ES-I3 (cell line): ENCODE measurements at regions not wholly inside any gene's neighbourhood (a gene's known extent, or its start where the extent isn't known, plus 50 kb on each side); places are given as distances from the start of the nearest gene placed in this dataset.
A peak's percentile ranks its signal among the peaks of the same experiment; 100 is the strongest.

Experiments
- H3K36me3 ChIP-seq: 2 replicates; pipeline ENCODE4 v1.6.1; 2013; ENCODE audit warnings: mild to moderate bottlenecking, low read length, control low read depth, moderate library complexity; ENCODE audit not compliant: insufficient read depth
- H3K4me1 ChIP-seq: 2 replicates; pipeline ENCODE4 v1.6.1; 2013; ENCODE audit warnings: mild to moderate bottlenecking, control low read depth, low read length; ENCODE audit not compliant: insufficient read depth
- H3K9ac ChIP-seq: 2 replicates; pipeline ENCODE4 v1.6.1; 2013; ENCODE audit warnings: low read depth, mild to moderate bottlenecking, low read length, moderate library complexity
- H3K9me3 ChIP-seq: 2 replicates; pipeline ENCODE4 v1.6.1; 2013; ENCODE audit warnings: mild to moderate bottlenecking, low read length, moderate library complexity; ENCODE audit not compliant: control insufficient read depth, insufficient read depth

GRCh38 chr12:16136219-16136988 lies 141.1 kb downstream of the SLC15A5 start:
- no peak overlapping the region for H3K9ac ChIP-seq
- H3K36me3 ChIP-seq = no peaks in the 10 kb centered on the region
- no peaks in the 10 kb centered on the region for H3K9me3 ChIP-seq
- H3K4me1 ChIP-seq = no peaks in the 10 kb centered on the region

- no peaks in the 10 kb centered on the region for H3K4me1 ChIP-seq
- no peak overlapping the region for H3K9ac ChIP-seq
- H3K9me3 ChIP-seq = no peaks in the 10 kb centered on the region
Observed at GRCh38 chr12:16135323-16135722, 142.2 kb downstream of the SLC15A5 start.

GRCh38 chr12:16130343-16130742 lies 147.1 kb downstream of the SLC15A5 start:
- Histone ChIP-seq H3K36me3 (no peaks in the 10 kb centered on the region), H3K9me3 (no peaks in the 10 kb centered on the region), H3K4me1 (no peaks in the 10 kb centered on the region), H3K9ac (no peak overlapping the region)

More at GRCh38 chr12:16135323-16135722, 142.2 kb downstream of the SLC15A5 start:
- H3K36me3 ChIP-seq = no peaks in the 10 kb centered on the region

- H3K4me1 ChIP-seq = peaks cover 4% of the 10 kb centered on the region; the same call in 1 of the 2 replicates
- no peak overlapping the region for H3K9ac ChIP-seq
- no peaks in the 10 kb centered on the region for H3K36me3 ChIP-seq
- H3K9me3 ChIP-seq = no peaks in the 10 kb centered on the region
Observed at GRCh38 chr12:16121953-16122352, 155.5 kb downstream of the SLC15A5 start.

- Histone ChIP-seq H3K9ac (no peak overlapping the region), H3K9me3 (no peaks in the 10 kb centered on the region), H3K36me3 (no peaks in the 10 kb centered on the region), H3K4me1 (peaks cover 4% of the 10 kb centered on the region; the same call in 1 of the 2 replicates)
Observed at GRCh38 chr12:16119618-16120415, 157.7 kb downstream of the SLC15A5 start.

- Histone ChIP-seq H3K4me1 (peaks cover 4% of the 10 kb centered on the region; the same call in 1 of the 2 replicates), H3K9ac (no peak overlapping the region), H3K36me3 (no peaks in the 10 kb centered on the region), H3K9me3 (no peaks in the 10 kb centered on the region)
Observed at GRCh38 chr12:16118586-16118985, 158.9 kb downstream of the SLC15A5 start.

- Histone ChIP-seq H3K9ac (peak overlapping the region; percentile 34; the same call in 1 of the 2 replicates), H3K36me3 (no peaks in the 10 kb centered on the region), H3K9me3 (no peaks in the 10 kb centered on the region), H3K4me1 (no peaks in the 10 kb centered on the region)
Observed at GRCh38 chr12:16112612-16113560, 164.6 kb downstream of the SLC15A5 start.

GRCh38 chr12:16112130-16112529 lies 165.4 kb downstream of the SLC15A5 start:
- no peak overlapping the region; the same call in 1 of the 2 replicates for H3K9ac ChIP-seq
- no peaks in the 10 kb centered on the region for H3K4me1 ChIP-seq
- H3K36me3 ChIP-seq = no peaks in the 10 kb centered on the region
- no peaks in the 10 kb centered on the region for H3K9me3 ChIP-seq

GRCh38 chr12:16110596-16110995 lies 166.9 kb downstream of the SLC15A5 start:
- H3K4me1 ChIP-seq = no peaks in the 10 kb centered on the region
- no peaks in the 10 kb centered on the region for H3K36me3 ChIP-seq
- no peaks in the 10 kb centered on the region for H3K9me3 ChIP-seq
- H3K9ac ChIP-seq = no peak overlapping the region

GRCh38 chr12:16103851-16104250 lies 173.6 kb downstream of the SLC15A5 start:
- H3K36me3 ChIP-seq = no peaks in the 10 kb centered on the region
- no peak overlapping the region for H3K9ac ChIP-seq
- H3K4me1 ChIP-seq = no peaks in the 10 kb centered on the region
- H3K9me3 ChIP-seq = peaks cover 3% of the 10 kb centered on the region; the same call in 1 of the 2 replicates

GRCh38 chr12:16100206-16100605 lies 177.3 kb downstream of the SLC15A5 start:
- H3K36me3 ChIP-seq = no peaks in the 10 kb centered on the region
- H3K4me1 ChIP-seq = no peaks in the 10 kb centered on the region
- no peak overlapping the region for H3K9ac ChIP-seq
- H3K9me3 ChIP-seq = peaks cover 5% of the 10 kb centered on the region; the same call in 1 of the 2 replicates

- H3K36me3 ChIP-seq = no peaks in the 10 kb centered on the region
- no peak overlapping the region for H3K9ac ChIP-seq
- H3K9me3 ChIP-seq = peaks cover 6% of the 10 kb centered on the region; the same call in 1 of the 2 replicates
- H3K4me1 ChIP-seq = no peaks in the 10 kb centered on the region
Observed at GRCh38 chr12:16096273-16096849, 181.1 kb downstream of the SLC15A5 start.

GRCh38 chr12:16095531-16096110 lies 181.9 kb downstream of the SLC15A5 start:
- Histone ChIP-seq H3K9me3 (0 out of 2 replicates have a peak, but pooled peaks cover 6% of the 10 kb centered on the region), H3K9ac (no peak overlapping the region), H3K36me3 (no peaks in the 10 kb centered on the region), H3K4me1 (no peaks in the 10 kb centered on the region)
